Heart right ventricle (tissue), 16 donors: ENCODE measurements at regions not wholly inside any gene's neighbourhood (a gene's known extent, or its start where the extent isn't known, plus 50 kb on each side); places are given as distances from the start of the nearest gene placed in this dataset.

ENCODE experiments used
- ATAC-seq, 8 donors: fragments of 200-7000 bp; cut with Tn5 transposase; one replicate each; pipeline ENCODE4 v1.9.1; 2020; ENCODE audit warnings: mild to moderate bottlenecking in 8 of 8, moderate library complexity in 8 of 8, moderate number of reproducible peaks in 1 of 8
- DNase-seq, 2 donors: peaks; one replicate each; pipeline ENCODE4 v3.0.0-alpha.2; 2020
- H3K27ac ChIP-seq, 10 donors: fragments of 200-600 bp; sonication (generic) in 2 of 10; one replicate each; pipeline versions ENCODE4 v1.5.0 to v1.8.0; 2020 to 2022; ENCODE audit warnings: mild to moderate bottlenecking in 3 of 10
- H3K27me3 ChIP-seq, 7 donors: fragments of 200-600 bp; one replicate each; pipeline ENCODE4 v1.8.0; 2021 to 2022; ENCODE audit warnings: mild to moderate bottlenecking in 2 of 7
- H3K36me3 ChIP-seq, 9 donors: fragments of 200-600 bp; sonication (generic) in 1 of 9; one replicate each; pipeline versions ENCODE4 v1.5.0 to v1.8.0; 2020 to 2022; ENCODE audit warnings: mild to moderate bottlenecking in 2 of 9
- H3K4me1 ChIP-seq, 9 donors: fragments of 200-600 bp; sonication (generic) in 1 of 9; one replicate each; pipeline versions ENCODE4 v1.5.0 to v1.8.0; 2020 to 2022; ENCODE audit warnings: mild to moderate bottlenecking in 4 of 9
- H3K4me3 ChIP-seq, 10 donors: fragments of 200-600 bp; sonication (generic) in 2 of 10; one replicate each; pipeline versions ENCODE4 v1.5.0 to v1.8.0; 2020 to 2022; ENCODE audit warnings: mild to moderate bottlenecking in 7 of 10, moderate library complexity in 2 of 10
- H3K9me3 ChIP-seq, 11 donors: fragments of 200-600 bp in 10 of 11; sonication (generic) in 2 of 11; one replicate each; pipeline versions ENCODE4 v1.5.0 to v1.8.0; 2013 to 2022; ENCODE audit warnings: mild to moderate bottlenecking in 2 of 11, control low read depth in 1 of 11, moderate library complexity in 1 of 11
- CTCF ChIP-seq, 9 donors: fragments of 200-600 bp; sonication (generic) in 2 of 9; IDR thresholded peaks; one replicate each; pipeline versions ENCODE4 v1.5.0 to v1.8.0; 2021 to 2022; ENCODE audit warnings: antibody characterized with exemption in 9 of 9, mild to moderate bottlenecking in 5 of 9, moderate library complexity in 1 of 9
- WGBS, 2 donors: extraction: QIAGEN DNeasy Blood & Tissue Kit; methylation state at CpG; one replicate each; pipeline ENCODE4 v1.1.7; 2013; ENCODE audit warnings: inconsistent platforms in 1 of 2; 5-methylcytosine and 5-hydroxymethylcytosine counted together
- intact Hi-C, 10 donors: fragments of 100-400 bp; cut with DNase I; formaldehyde crosslinking; loops; one replicate each; pipeline versions ENCODE4 v1.11.1 to v1.14.2; 2022
- donor health status: Arrhythmogenic right ventricular cardiomyopathy.
- donor health status: ischemic (EF 13 %, LVEDD 7.1; RV severe dilation, severe dysfunction).
- donor health status: healthy with polysubstance abuse.
- donor health status: DM: no; HTN: yes; CAD: no.
- donor health status: DM: no; HTN: no; CAD: no.
- donor health status: ischemic (EF 25% LVEDD 6.9; RV normal size, moderate dysfunction).
- donor health status: ischemic (EF 25% LVEDD 5.7; RV mildly dilated, moderate dysfunction).
- donor health status: healthy.
- donor health status: DM: yes; HTN: yes; CAD: no.
- donor health status: Ischemic cardiomyopathy.
- donor health status: ischemic (EF 35%, LVEDD 5.7; RV mildly dilated, moderate dysfunction).
- donor health status: nonischemic (EF 11% LVEDD 7.7; RV severe dilation, severe dysfunction).
- donor health status: DM: yes; HTN: yes; CAD: no.
- donor health status: PGD.
- donor health status: ischemic (EF 29% LVEDD 5.4; RV normal size, mild dysfunction).
- donor health status: nonischemic (EF 23%, LVEDD 6.1; RV moderate dilation, normal function).

- Histone ChIP-seq H3K27me3 (no peaks in the 10 kb centered on the region), H3K4me3 (no peak overlapping the region), H3K36me3 (no peaks in the 10 kb centered on the region), H3K9me3 (no peaks in the 10 kb centered on the region), H3K4me1 (no peaks in the 10 kb centered on the region), H3K27ac (no peak overlapping the region)
- WGBS, 2 donors = 74 to 78% methylated on average over 1 of the region's 1 CpG
- ATAC-seq (no peak), DNase-seq (no peak)
- TF ChIP-seq CTCF (IDR thresholded peaks at IDR 0.05) = no peak
- intact Hi-C loops = no loop called here
Measured at GRCh38 chr10:52933748-52934147, 161.2 kb upstream of the MBL2 start.

GRCh38 chr10:52927678-52928077, 155.1 kb upstream of the MBL2 start:
- no peaks in the 10 kb centered on the region for H3K4me1 ChIP-seq
- intact Hi-C loops = no loop called here

GRCh38 chr10:52923520-52923919, 150.9 kb upstream of the MBL2 start:
- H3K27ac ChIP-seq = no peak overlapping the region
- intact Hi-C loops = no loop called here
- H3K36me3 ChIP-seq = no peaks in the 10 kb centered on the region
- no peak for ATAC-seq
- no peaks in the 10 kb centered on the region for H3K9me3 ChIP-seq
- no peak for DNase-seq
- H3K27me3 ChIP-seq = no peaks in the 10 kb centered on the region
- WGBS, 2 donors = 54 to 70% methylated on average over 5 of the region's 5 CpGs
- H3K4me3 ChIP-seq = no peak overlapping the region
- no peak for TF ChIP-seq CTCF (IDR thresholded peaks at IDR 0.05)
- H3K4me1 ChIP-seq = no peaks in the 10 kb centered on the region

More at GRCh38 chr10:52927678-52928077, 155.1 kb upstream of the MBL2 start:
- H3K9me3 ChIP-seq = no peaks in the 10 kb centered on the region
- no peak overlapping the region for H3K27ac ChIP-seq
- H3K36me3 ChIP-seq = no peaks in the 10 kb centered on the region
- DNase-seq (no peak), ATAC-seq (no peak)
- TF ChIP-seq CTCF (IDR thresholded peaks at IDR 0.05) = no peak
- no peak overlapping the region for H3K4me3 ChIP-seq
- 91 to 95% methylated on average over 6 of the region's 6 CpGs for WGBS, 2 donors
- H3K27me3 ChIP-seq = no peaks in the 10 kb centered on the region

- Histone ChIP-seq H3K27me3 (no peaks in the 10 kb centered on the region), H3K9me3 (no peaks in the 10 kb centered on the region), H3K36me3 (no peaks in the 10 kb centered on the region), H3K27ac (no peak overlapping the region), H3K4me3 (no peak overlapping the region), H3K4me1 (no peaks in the 10 kb centered on the region)
- ATAC-seq (no peak), DNase-seq (no peak)
- intact Hi-C loops = no loop called here
- no peak for TF ChIP-seq CTCF (IDR thresholded peaks at IDR 0.05)
Measured at GRCh38 chr10:52918714-52919305, 146.2 kb upstream of the MBL2 start.
